Right atrium auricular region (tissue), 2 donors: ENCODE measurements at regions not wholly inside any gene's neighbourhood (a gene's known extent, or its start where the extent isn't known, plus 50 kb on each side); places are given as distances from the start of the nearest gene placed in this dataset.

ENCODE experiments used
- DNase-seq: peaks from one replicate; pipeline ENCODE4 v3.0.0-alpha.2; 2019; ENCODE audit warnings: low spot score
- H3K27ac ChIP-seq, 2 donors: fragments of 200-600 bp; sonication (generic); 1 replicate in 1 of 2; 2 replicates in 1 of 2; pipeline ENCODE4 v1.5.1; 2016 to 2019
- H3K27me3 ChIP-seq, 2 donors: fragments of 200-600 bp; sonication (generic); one replicate each; pipeline versions ENCODE4 v1.5.1 to v1.6.0; 2017 to 2019
- H3K36me3 ChIP-seq: fragments of 200-600 bp; sonication (generic); one replicate; pipeline ENCODE4 v1.5.1; 2016
- H3K4me1 ChIP-seq, 2 donors: fragments of 200-600 bp; sonication (generic); one replicate each; pipeline versions ENCODE4 v1.5.1 to v1.6.0; 2017 to 2019
- H3K4me3 ChIP-seq, 2 donors: fragments of 200-600 bp; sonication (generic); 1 replicate in 1 of 2; 2 replicates in 1 of 2; pipeline ENCODE4 v1.5.1; 2017 to 2019; ENCODE audit warnings: mild to moderate bottlenecking in 1 of 2, moderate library complexity in 1 of 2
- H3K9me3 ChIP-seq, 2 donors: fragments of 200-600 bp; sonication (generic); one replicate each; pipeline ENCODE4 v1.5.1; 2019
- TF ChIP-seq, protein P1 (sequence below), 2 donors: fragments of 200-600 bp; sonication (generic); IDR thresholded peaks; one replicate each; pipeline ENCODE4 v1.5.1; 2019; ENCODE audit warnings: antibody characterized with exemption in 2 of 2

GRCh38 chr7:125149151-125149550 lies 219.5 kb upstream of the POT1 start:
- no peak for DNase-seq
- Histone ChIP-seq H3K27me3 (no peaks in the 10 kb centered on the region), H3K4me3 (no peak overlapping the region), H3K27ac (no peak overlapping the region), H3K9me3 (no peaks in the 10 kb centered on the region), H3K36me3 (no peaks in the 10 kb centered on the region), H3K4me1 (no peaks in the 10 kb centered on the region)
- TF ChIP-seq, protein P1, sequence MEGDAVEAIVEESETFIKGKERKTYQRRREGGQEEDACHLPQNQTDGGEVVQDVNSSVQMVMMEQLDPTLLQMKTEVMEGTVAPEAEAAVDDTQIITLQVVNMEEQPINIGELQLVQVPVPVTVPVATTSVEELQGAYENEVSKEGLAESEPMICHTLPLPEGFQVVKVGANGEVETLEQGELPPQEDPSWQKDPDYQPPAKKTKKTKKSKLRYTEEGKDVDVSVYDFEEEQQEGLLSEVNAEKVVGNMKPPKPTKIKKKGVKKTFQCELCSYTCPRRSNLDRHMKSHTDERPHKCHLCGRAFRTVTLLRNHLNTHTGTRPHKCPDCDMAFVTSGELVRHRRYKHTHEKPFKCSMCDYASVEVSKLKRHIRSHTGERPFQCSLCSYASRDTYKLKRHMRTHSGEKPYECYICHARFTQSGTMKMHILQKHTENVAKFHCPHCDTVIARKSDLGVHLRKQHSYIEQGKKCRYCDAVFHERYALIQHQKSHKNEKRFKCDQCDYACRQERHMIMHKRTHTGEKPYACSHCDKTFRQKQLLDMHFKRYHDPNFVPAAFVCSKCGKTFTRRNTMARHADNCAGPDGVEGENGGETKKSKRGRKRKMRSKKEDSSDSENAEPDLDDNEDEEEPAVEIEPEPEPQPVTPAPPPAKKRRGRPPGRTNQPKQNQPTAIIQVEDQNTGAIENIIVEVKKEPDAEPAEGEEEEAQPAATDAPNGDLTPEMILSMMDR (IDR thresholded peaks at IDR 0.05), result no peak

DNA sequence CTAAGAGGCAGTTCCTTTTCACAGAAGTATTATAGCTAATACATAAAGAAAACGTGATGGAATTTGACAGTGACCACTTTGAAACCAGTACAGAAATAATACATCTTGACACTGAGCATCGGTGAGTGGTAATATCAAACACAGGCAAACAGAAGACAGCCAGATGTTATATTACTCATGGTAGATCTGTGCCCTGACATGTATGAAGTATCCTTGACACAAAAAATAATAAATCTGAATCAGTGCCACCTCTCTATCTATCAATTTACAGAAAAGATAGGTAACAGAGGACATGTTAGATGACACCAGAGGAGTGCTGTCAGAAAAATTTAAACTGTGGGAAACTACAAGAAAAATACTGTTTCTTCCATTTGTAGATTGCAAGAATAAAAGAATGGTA lies 217.4 kb upstream of the POT1 start:
- H3K27ac ChIP-seq, result no peak overlapping the region
- H3K9me3 ChIP-seq, result no peaks in the 10 kb centered on the region
- no peaks in the 10 kb centered on the region for H3K27me3 ChIP-seq
- no peak for DNase-seq
- no peaks in the 10 kb centered on the region for H3K36me3 ChIP-seq
- TF ChIP-seq, protein P1 (IDR thresholded peaks at IDR 0.05), result no peak
- no peak overlapping the region for H3K4me3 ChIP-seq
- H3K4me1 ChIP-seq, result no peaks in the 10 kb centered on the region

DNA sequence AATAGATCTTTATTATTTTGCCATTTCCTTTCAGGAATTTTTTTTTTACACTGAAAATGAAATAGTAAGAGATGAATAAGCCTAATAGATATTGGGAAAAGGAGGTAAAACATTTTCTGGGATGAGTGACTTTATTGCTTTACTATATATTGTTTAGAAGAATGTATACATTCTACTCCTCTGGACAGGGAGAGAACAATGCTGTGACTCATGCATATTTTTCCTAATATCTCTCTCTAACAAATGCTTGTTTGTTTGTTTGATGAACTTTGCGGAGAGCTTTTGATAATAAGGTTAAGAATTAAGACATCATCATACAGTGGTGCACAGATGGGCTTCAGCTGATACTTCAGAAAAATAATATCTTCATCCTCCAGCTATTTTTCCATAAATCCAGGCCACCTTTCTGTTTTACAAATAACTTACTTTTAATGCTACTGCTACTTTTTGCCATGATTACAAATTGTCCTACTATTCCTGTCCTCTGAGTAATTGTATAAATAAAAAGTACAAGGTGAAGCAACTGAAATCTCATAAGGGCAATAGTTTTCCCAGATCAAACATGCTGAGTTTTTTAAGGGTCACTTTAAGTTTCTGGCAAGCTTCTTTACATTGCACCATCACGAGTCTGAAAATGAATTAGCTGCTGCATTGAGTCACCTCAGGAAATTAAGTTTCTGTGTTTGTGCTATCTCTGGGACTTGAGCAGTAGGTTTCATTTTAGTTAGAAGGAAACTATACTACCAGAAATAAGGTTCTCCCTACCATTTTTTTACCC lies 207.3 kb upstream of the POT1 start:
- no peak overlapping the region for H3K4me3 ChIP-seq
- H3K27ac ChIP-seq, result no peak overlapping the region
- TF ChIP-seq, protein P1 (IDR thresholded peaks at IDR 0.05), result no peak
- DNase-seq, result no peak
- no peaks in the 10 kb centered on the region for H3K36me3 ChIP-seq
- no peaks in the 10 kb centered on the region for H3K9me3 ChIP-seq
- H3K27me3 ChIP-seq, result no peaks in the 10 kb centered on the region
- H3K4me1 ChIP-seq, result no peaks in the 10 kb centered on the region

GRCh38 chr7:125136341-125136740 lies 206.7 kb upstream of the POT1 start:
- H3K4me1 ChIP-seq, result no peaks in the 10 kb centered on the region
- no peak for DNase-seq
- H3K27me3 ChIP-seq, result no peaks in the 10 kb centered on the region
- TF ChIP-seq, protein P1 (IDR thresholded peaks at IDR 0.05), result no peak
- H3K4me3 ChIP-seq, result no peak overlapping the region
- no peaks in the 10 kb centered on the region for H3K9me3 ChIP-seq
- no peak overlapping the region for H3K27ac ChIP-seq
- no peaks in the 10 kb centered on the region for H3K36me3 ChIP-seq

GRCh38 chr7:125130173-125130572 lies 200.5 kb upstream of the POT1 start:
- no peaks in the 10 kb centered on the region for H3K27me3 ChIP-seq
- H3K9me3 ChIP-seq, result no peaks in the 10 kb centered on the region
- H3K27ac ChIP-seq, result no peak overlapping the region
- TF ChIP-seq, protein P1 (IDR thresholded peaks at IDR 0.05), result no peak
- DNase-seq, result no peak
- no peaks in the 10 kb centered on the region for H3K4me1 ChIP-seq
- no peaks in the 10 kb centered on the region for H3K36me3 ChIP-seq
- no peak overlapping the region for H3K4me3 ChIP-seq

DNA sequence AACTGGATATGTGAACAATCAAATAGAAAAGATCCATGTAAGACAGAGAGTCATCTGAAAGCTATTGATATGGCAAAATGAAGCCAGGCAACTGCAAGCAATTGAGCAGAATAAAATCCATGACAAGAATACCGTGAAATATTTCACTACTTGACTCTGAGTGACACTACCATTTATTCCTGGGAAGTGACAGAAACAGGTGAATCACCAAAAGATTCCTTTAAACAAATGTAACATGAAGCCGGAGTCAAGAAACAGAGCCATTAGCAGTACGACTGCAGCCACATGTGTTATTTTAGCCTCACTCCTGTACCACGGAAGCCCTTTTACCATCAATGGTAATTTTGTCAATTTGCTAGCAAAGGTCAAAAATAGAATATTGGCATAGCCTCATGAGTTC lies 197.7 kb upstream of the POT1 start:
- Histone ChIP-seq H3K9me3 (no peaks in the 10 kb centered on the region), H3K4me1 (no peaks in the 10 kb centered on the region), H3K36me3 (no peaks in the 10 kb centered on the region), H3K4me3 (no peak overlapping the region), H3K27ac (no peak overlapping the region), H3K27me3 (no peaks in the 10 kb centered on the region)
- no peak for DNase-seq
- TF ChIP-seq, protein P1 (IDR thresholded peaks at IDR 0.05), result no peak
